Glutamatergic neuron (in vitro differentiated cells): ENCODE measurements at regions not wholly inside any gene's neighbourhood (a gene's known extent, or its start where the extent isn't known, plus 50 kb on each side); places are given as distances from the start of the nearest gene placed in this dataset.

Experiments used
- DNase-seq: peaks from one replicate; pipeline ENCODE4 v3.0.0; 2022
- H3K27ac Mint-ChIP-seq: one replicate; pipeline ENCODE4 v1.8.0; 2020; ENCODE audit warnings: mild to moderate bottlenecking, mixed read lengths, inconsistent platforms; ENCODE audit not compliant: unreplicated experiment
- H3K27me3 Mint-ChIP-seq: one replicate; pipeline ENCODE4 v1.8.0; 2020; ENCODE audit warnings: mild to moderate bottlenecking, moderate library complexity, mixed read lengths, inconsistent platforms; ENCODE audit not compliant: unreplicated experiment
- H3K36me3 Mint-ChIP-seq: one replicate; pipeline ENCODE4 v1.8.0; 2020; ENCODE audit warnings: mild to moderate bottlenecking, mixed read lengths, inconsistent platforms; ENCODE audit not compliant: unreplicated experiment
- H3K4me1 Mint-ChIP-seq: one replicate; pipeline ENCODE4 v1.8.0; 2020; ENCODE audit warnings: mild to moderate bottlenecking, low read depth, mixed read lengths, inconsistent platforms; ENCODE audit not compliant: unreplicated experiment
- H3K4me3 Mint-ChIP-seq: one replicate; pipeline ENCODE4 v1.8.0; 2020; ENCODE audit warnings: mild to moderate bottlenecking, mixed read lengths, inconsistent platforms; ENCODE audit not compliant: unreplicated experiment
- H3K9me3 Mint-ChIP-seq: one replicate; pipeline ENCODE4 v1.8.0; 2020; ENCODE audit warnings: mild to moderate bottlenecking, moderate library complexity, mixed read lengths, inconsistent platforms; ENCODE audit not compliant: unreplicated experiment
- TF ChIP-seq, protein P1 (sequence below): fragments of 200-600 bp; sonication (generic); IDR thresholded peaks from one replicate; pipeline ENCODE4 v1.5.0; 2021; ENCODE audit not compliant: partially characterized antibody, unreplicated experiment

DNA sequence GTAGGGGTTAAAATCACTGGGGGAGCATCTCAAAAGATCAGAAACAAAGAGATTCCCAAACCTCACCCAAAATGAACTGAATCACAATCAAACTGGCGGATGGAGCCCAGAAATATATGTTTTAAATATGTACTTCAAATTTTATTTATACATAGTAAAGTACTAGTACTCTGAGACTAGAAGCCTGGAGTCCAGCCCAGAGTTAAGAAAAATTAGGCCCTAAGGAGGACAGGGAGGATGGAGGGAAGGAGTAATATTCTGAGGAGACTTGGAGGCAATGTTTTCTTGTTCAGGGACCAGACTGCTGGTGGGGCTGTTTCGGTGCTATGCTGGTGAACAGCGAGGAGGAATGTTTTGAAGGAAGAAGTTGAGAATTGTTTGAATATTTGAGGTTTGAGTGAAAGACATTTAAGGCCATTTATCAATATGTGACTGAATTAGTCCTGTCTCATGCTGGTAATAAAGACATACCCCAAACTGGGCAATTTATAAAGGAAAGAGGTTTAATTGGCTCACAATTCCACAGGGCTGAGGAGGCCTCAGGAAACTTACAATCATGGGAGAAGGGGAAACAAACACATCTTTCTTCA lies 552.4 kb upstream of the DAB2 start:
- Mint-ChIP-seq H3K4me3 (no peak overlapping the region), H3K27ac (no peak overlapping the region), H3K36me3 (no peaks in the 10 kb centered on the region), H3K9me3 (no peaks in the 10 kb centered on the region), H3K4me1 (no peaks in the 10 kb centered on the region), H3K27me3 (no peaks in the 10 kb centered on the region)
- TF ChIP-seq, protein P1, sequence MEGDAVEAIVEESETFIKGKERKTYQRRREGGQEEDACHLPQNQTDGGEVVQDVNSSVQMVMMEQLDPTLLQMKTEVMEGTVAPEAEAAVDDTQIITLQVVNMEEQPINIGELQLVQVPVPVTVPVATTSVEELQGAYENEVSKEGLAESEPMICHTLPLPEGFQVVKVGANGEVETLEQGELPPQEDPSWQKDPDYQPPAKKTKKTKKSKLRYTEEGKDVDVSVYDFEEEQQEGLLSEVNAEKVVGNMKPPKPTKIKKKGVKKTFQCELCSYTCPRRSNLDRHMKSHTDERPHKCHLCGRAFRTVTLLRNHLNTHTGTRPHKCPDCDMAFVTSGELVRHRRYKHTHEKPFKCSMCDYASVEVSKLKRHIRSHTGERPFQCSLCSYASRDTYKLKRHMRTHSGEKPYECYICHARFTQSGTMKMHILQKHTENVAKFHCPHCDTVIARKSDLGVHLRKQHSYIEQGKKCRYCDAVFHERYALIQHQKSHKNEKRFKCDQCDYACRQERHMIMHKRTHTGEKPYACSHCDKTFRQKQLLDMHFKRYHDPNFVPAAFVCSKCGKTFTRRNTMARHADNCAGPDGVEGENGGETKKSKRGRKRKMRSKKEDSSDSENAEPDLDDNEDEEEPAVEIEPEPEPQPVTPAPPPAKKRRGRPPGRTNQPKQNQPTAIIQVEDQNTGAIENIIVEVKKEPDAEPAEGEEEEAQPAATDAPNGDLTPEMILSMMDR = no peak
- DNase-seq = no peak

DNA sequence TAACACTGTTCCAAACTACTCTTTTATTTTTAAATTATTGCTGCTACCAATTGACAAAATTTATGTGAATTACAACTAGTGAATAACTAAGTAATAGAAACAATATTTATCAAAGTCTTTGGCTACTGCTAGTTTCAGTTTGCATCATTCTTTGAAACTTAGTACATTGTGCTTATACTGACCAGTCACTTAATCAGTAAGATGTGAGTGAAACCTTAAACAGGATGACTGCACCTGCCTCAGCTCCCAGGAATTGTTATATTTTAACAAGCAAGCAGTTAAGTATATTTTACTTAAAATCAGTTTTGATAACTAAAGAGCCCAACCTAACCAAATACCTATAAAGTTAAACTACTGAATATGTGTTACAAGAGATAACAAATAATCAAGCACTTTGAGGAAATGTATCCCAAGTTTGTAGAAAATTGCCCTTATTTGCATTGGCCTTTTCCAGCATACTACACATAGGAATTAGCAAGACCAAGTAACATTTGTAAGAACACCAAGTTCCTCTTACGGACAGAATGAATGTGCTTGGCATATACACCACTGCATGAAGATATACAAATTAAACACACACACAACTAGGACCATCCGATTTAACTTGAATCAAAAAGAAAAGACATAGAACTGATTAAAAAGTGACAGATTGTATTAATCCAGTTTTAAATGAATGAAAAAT lies 545.5 kb upstream of the DAB2 start:
- no peaks in the 10 kb centered on the region for H3K4me1 Mint-ChIP-seq
- no peaks in the 10 kb centered on the region for H3K9me3 Mint-ChIP-seq
- H3K4me3 Mint-ChIP-seq = no peak overlapping the region
- TF ChIP-seq, protein P1 = no peak
- no peaks in the 10 kb centered on the region for H3K36me3 Mint-ChIP-seq
- H3K27me3 Mint-ChIP-seq = no peaks in the 10 kb centered on the region
- DNase-seq = no peak
- no peak overlapping the region for H3K27ac Mint-ChIP-seq

DNA sequence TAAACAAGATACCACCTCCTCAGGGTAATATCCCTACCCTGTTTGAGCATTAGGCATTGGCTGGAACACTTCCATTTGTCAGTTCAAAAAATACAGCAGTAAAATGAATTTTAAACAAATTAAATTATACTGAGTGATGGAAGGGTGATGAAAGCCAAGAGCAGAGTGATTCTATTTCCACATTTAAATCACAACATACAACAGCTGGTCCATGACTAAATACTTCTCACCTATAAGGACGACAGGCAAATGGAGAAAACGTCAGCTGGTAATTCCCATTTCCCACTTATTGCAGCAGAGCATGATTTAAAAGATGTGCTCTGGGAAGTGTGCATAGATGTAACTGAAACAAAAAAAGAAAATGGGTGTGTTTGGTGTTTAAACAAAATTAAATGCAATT lies 543.6 kb upstream of the DAB2 start:
- H3K27ac Mint-ChIP-seq = no peak overlapping the region
- no peaks in the 10 kb centered on the region for H3K4me1 Mint-ChIP-seq
- H3K27me3 Mint-ChIP-seq = no peaks in the 10 kb centered on the region
- H3K4me3 Mint-ChIP-seq = no peak overlapping the region
- H3K36me3 Mint-ChIP-seq = no peaks in the 10 kb centered on the region
- H3K9me3 Mint-ChIP-seq = no peaks in the 10 kb centered on the region
- TF ChIP-seq, protein P1 = no peak
- no peak for DNase-seq

DNA sequence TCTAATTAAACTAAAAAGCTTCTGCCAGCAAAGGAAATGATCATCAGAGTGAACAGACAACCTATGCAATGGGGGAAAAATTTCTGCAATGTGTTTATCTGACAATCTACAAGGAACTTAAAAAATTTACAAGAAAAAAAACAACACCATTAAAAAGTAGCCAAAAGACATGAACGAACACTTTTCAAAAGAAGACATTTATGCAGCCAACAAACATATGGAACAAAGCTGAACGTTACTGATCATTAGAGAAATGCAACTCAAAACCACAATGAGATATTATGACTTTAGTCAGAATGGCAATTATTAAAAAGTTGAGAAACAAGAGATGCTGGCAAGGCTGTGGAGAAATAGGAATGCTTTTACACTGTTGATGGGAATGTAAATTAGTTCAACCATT lies 530.4 kb upstream of the DAB2 start:
- no peak for DNase-seq
- Mint-ChIP-seq H3K9me3 (no peaks in the 10 kb centered on the region), H3K4me3 (no peak overlapping the region), H3K27me3 (no peaks in the 10 kb centered on the region), H3K27ac (no peak overlapping the region), H3K36me3 (no peaks in the 10 kb centered on the region), H3K4me1 (no peaks in the 10 kb centered on the region)
- TF ChIP-seq, protein P1 = no peak

DNA sequence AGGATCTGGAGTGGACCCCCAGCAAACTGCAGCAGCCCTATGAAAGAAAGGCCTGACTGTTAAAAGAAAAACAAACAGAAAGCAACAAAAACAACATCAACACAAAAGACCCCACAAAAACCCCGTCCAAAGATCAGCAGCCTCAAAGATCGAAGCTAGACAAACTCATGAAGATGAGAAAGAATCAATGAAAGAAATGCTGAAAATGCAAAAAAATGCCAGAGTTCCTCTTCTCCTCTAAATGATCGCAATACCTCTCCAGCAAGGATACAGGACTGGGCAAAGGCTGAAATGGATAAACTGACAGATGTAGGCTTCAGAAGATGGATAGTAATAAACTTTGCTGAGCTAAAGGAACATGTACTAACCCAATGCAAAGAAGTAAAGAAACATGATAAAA lies 526.3 kb upstream of the DAB2 start:
- Mint-ChIP-seq H3K27ac (no peak overlapping the region), H3K27me3 (no peaks in the 10 kb centered on the region), H3K9me3 (no peaks in the 10 kb centered on the region), H3K4me3 (no peak overlapping the region), H3K4me1 (no peaks in the 10 kb centered on the region), H3K36me3 (no peaks in the 10 kb centered on the region)
- DNase-seq = no peak
- TF ChIP-seq, protein P1 = no peak
